ENCODE measurements at regions not wholly inside any gene's neighbourhood (a gene's known extent, or its start where the extent isn't known, plus 50 kb on each side); places are given as distances from the start of the nearest gene placed in this dataset.
A peak's percentile ranks its signal among the peaks of the same experiment; 100 is the strongest.
"Not testable (repeated sequence)": the region's sequence is repeated elsewhere in the genome, so short reads cannot be mapped to it uniquely, and the experiment has no call there.

GRCh38 chr3:25844891-25845290 lies 55.0 kb downstream of the OXSM start:
- no peak for DNase-seq

- DNase-seq = no peak
Measured at GRCh38 chr3:25846282-25846681, 56.4 kb downstream of the OXSM start.

GRCh38 chr3:25849091-25849490 lies 59.2 kb downstream of the OXSM start:
- no peak for DNase-seq

- no peak for DNase-seq
Measured at GRCh38 chr3:25849641-25850385, 59.9 kb downstream of the OXSM start.

- not testable (repeated sequence) for DNase-seq
Measured at GRCh38 chr3:25851693-25852259, 61.9 kb downstream of the OXSM start.

- DNase-seq = no peak
Measured at GRCh38 chr3:25854214-25854613, 64.3 kb downstream of the OXSM start.

GRCh38 chr3:25854635-25855034 lies 64.7 kb downstream of the OXSM start:
- DNase-seq = no peak

GRCh38 chr3:25855266-25855784 lies 65.4 kb downstream of the OXSM start:
- peak; percentile 12 for DNase-seq

- DNase-seq = no peak
Measured at GRCh38 chr3:25856902-25857518, 67.1 kb downstream of the OXSM start.

- no peak for DNase-seq
Measured at GRCh38 chr3:25861566-25861965, 71.7 kb downstream of the OXSM start.

- DNase-seq = no peak
Measured at GRCh38 chr3:25863011-25863415, 73.1 kb downstream of the OXSM start.

GRCh38 chr3:25863416-25863959 lies 73.6 kb downstream of the OXSM start:
- no peak for DNase-seq

GRCh38 chr3:25870452-25870851 lies 80.6 kb downstream of the OXSM start:
- no peak for DNase-seq

GRCh38 chr3:25872200-25872877 lies 82.4 kb downstream of the OXSM start:
- no peak for DNase-seq

- DNase-seq = no peak
Measured at GRCh38 chr3:25883492-25883891, 93.6 kb downstream of the OXSM start.

- no peak for DNase-seq
Measured at GRCh38 chr3:25884981-25885380, 95.1 kb downstream of the OXSM start.

GRCh38 chr3:25885544-25885943 lies 95.7 kb downstream of the OXSM start:
- no peak for DNase-seq

GRCh38 chr3:25887907-25888306 lies 98.0 kb downstream of the OXSM start:
- DNase-seq = no peak

GRCh38 chr3:25888892-25889524 lies 99.1 kb downstream of the OXSM start:
- DNase-seq = no peak

- no peak for DNase-seq
Measured at GRCh38 chr3:25889525-25889917, 99.6 kb downstream of the OXSM start.

GRCh38 chr3:25894101-25894500 lies 104.2 kb downstream of the OXSM start:
- no peak for DNase-seq

- no peak for DNase-seq
Measured at GRCh38 chr3:25895031-25895430, 105.1 kb downstream of the OXSM start.

Data from tongue (tissue), 1 donor.